B cell (primary cell): ENCODE measurements at regions not wholly inside any gene's neighbourhood (a gene's known extent, or its start where the extent isn't known, plus 50 kb on each side); places are given as distances from the start of the nearest gene placed in this dataset.

ENCODE experiments used
- ATAC-seq: fragments of 200-7000 bp; cut with Tn5 transposase; one replicate; pipeline ENCODE4 v1.10.0; 2021; ENCODE audit warnings: low read depth, mild to moderate bottlenecking, moderate number of reproducible peaks, moderate library complexity
- CTCF ChIA-PET: fragments of 350-600 bp; sonication (Branson Sonifier 250); formaldehyde crosslinking; loops from one replicate; lab custom pipeline; 2021; ENCODE audit warnings: antibody characterized with exemption, inconsistent platforms; lab: Charles Lee
- POLR2A ChIA-PET: fragments of 350-600 bp; sonication (Branson Sonifier 250); formaldehyde crosslinking; loops from one replicate; lab custom pipeline; 2021; ENCODE audit warnings: antibody characterized with exemption; lab: Charles Lee
- DNase-seq: peaks from one replicate; pipeline ENCODE4 v3.0.0; 2013
- H2AFZ ChIP-seq: 2 replicates; pipeline ENCODE4 v1.6.1; 2012; ENCODE audit warnings: mild to moderate bottlenecking, low read depth, low read length; ENCODE audit not compliant: insufficient read depth, poor library complexity, severe bottlenecking
- H3K27ac ChIP-seq, 2 donors: 1 replicate in 1 of 2; 2 replicates in 1 of 2; pipeline ENCODE4 v1.5.1; 2012 to 2013; ENCODE audit warnings: low read length in 2 of 2, mild to moderate bottlenecking in 2 of 2, moderate library complexity in 1 of 2
- H3K27me3 ChIP-seq, 4 experiments: fragments of 200-600 bp in 1 of 4; sonication (generic) in 1 of 4; replicated peaks in 1 of 4; 1 replicate in 2 of 4; 2 replicates in 2 of 4; pipeline versions ENCODE4 v1.6.1 to v1.7.0; 2013 to 2016; ENCODE audit warnings: low read length in 3 of 4, mild to moderate bottlenecking in 2 of 4, mixed read lengths in 1 of 4, moderate library complexity in 1 of 4; ENCODE audit not compliant: insufficient read depth in 4 of 4, control insufficient read depth in 3 of 4; ENCODE audit errors: control extremely low read depth in 1 of 4
- H3K36me3 ChIP-seq, 2 experiments: replicated peaks in 1 of 2; 1 replicate in 1 of 2; 2 replicates in 1 of 2; pipeline versions ENCODE4 v1.6.1 to v1.7.1; 2013; ENCODE audit warnings: low read length in 1 of 2; ENCODE audit not compliant: insufficient read depth in 2 of 2, control insufficient read depth in 1 of 2; ENCODE audit errors: control extremely low read depth in 1 of 2, extremely low read depth in 1 of 2
- H3K4me1 ChIP-seq, 2 donors: fragments of 200-600 bp in 1 of 2; sonication (generic) in 1 of 2; 1 replicate in 1 of 2; 2 replicates in 1 of 2; pipeline versions ENCODE4 v1.5.1 to v1.6.1; 2013 to 2017; ENCODE audit warnings: low read length in 2 of 2; ENCODE audit not compliant: control insufficient read depth in 2 of 2, insufficient read depth in 2 of 2
- H3K4me2 ChIP-seq: replicated peaks from 2 replicates; pipeline ENCODE3; 2012; ENCODE audit warnings: mild to moderate bottlenecking, low read depth, low read length; ENCODE audit not compliant: poor library complexity, severe bottlenecking
- H3K4me3 ChIP-seq, 5 experiments: fragments of 200-600 bp in 1 of 5; sonication (generic) in 1 of 5; 1 replicate in 3 of 5; 2 replicates in 2 of 5; pipeline versions ENCODE4 v1.5.1 to v1.7.0; 2011 to 2016; ENCODE audit warnings: low read length in 4 of 5, mild to moderate bottlenecking in 4 of 5, low read depth in 2 of 5, control low read depth in 1 of 5, moderate library complexity in 1 of 5; ENCODE audit not compliant: insufficient read depth in 1 of 5; ENCODE audit errors: control extremely low read depth in 1 of 5, extremely low read depth in 1 of 5
- H3K79me2 ChIP-seq: fragments of 200-600 bp; sonication (generic); one replicate; pipeline ENCODE4 v1.6.0; 2016; ENCODE audit warnings: low read length; ENCODE audit not compliant: control insufficient read depth, insufficient read depth
- H3K9ac ChIP-seq: fragments of 200-600 bp; sonication (generic); 2 replicates; pipeline ENCODE4 v1.6.1; 2017; ENCODE audit warnings: mild to moderate bottlenecking, low read length, moderate library complexity
- H3K9me3 ChIP-seq, 3 donors: one replicate each; pipeline versions ENCODE4 v1.6.1 to v1.7.1; 2013; ENCODE audit warnings: low read length in 2 of 3; ENCODE audit not compliant: control insufficient read depth in 2 of 3, insufficient read depth in 1 of 3; ENCODE audit errors: control extremely low read depth in 1 of 3
- H4K20me1 ChIP-seq: 2 replicates; pipeline ENCODE4 v1.6.0; 2012; ENCODE audit warnings: mild to moderate bottlenecking, low read length; ENCODE audit not compliant: insufficient read depth, control insufficient read depth, poor library complexity, severe bottlenecking
- H3K27ac Mint-ChIP-seq: one replicate; pipeline ENCODE4 v1.8.0; 2021; ENCODE audit warnings: mixed read lengths
- H3K27me3 Mint-ChIP-seq: one replicate; pipeline ENCODE4 v1.8.0; 2021; ENCODE audit warnings: mixed read lengths
- H3K4me1 Mint-ChIP-seq: one replicate; pipeline ENCODE4 v1.8.0; 2021; ENCODE audit warnings: mixed read lengths
- H3K4me3 Mint-ChIP-seq: one replicate; pipeline ENCODE4 v1.8.0; 2021; ENCODE audit warnings: mixed read lengths
- H3K9me3 Mint-ChIP-seq: one replicate; pipeline ENCODE4 v1.8.0; 2022; ENCODE audit warnings: mixed read lengths; ENCODE audit not compliant: insufficient read depth
- CTCF ChIP-seq: fragments of 200-600 bp; IDR thresholded peaks from one replicate; pipeline ENCODE4 v1.8.0; 2022; ENCODE audit warnings: antibody characterized with exemption, mild to moderate bottlenecking
- EZH2 ChIP-seq: IDR thresholded peaks from 2 replicates; pipeline ENCODE4 v1.6.1; 2012; ENCODE audit warnings: borderline replicate concordance, low read depth, mild to moderate bottlenecking, moderate library complexity, low read length; ENCODE audit not compliant: insufficient read depth, poor library complexity, severe bottlenecking
- WGBS: methylation state at CpG from one replicate; pipeline ENCODE4 v1.1.5; 2013; ENCODE audit warnings: missing lambda C conversion rate; ENCODE audit not compliant: insufficient coverage; 5-methylcytosine and 5-hydroxymethylcytosine counted together
- intact Hi-C: fragments of 100-400 bp; cut with micrococcal nuclease; formaldehyde crosslinking; loops from one replicate; pipeline ENCODE4 v1.10.0; 2022

GRCh38 chr3:194038960-194039359 is 97.0 kb upstream of the HES1 start:
- 96% methylated on average over 3 of the region's 5 CpGs for WGBS
- Mint-ChIP-seq H3K27me3 (no peaks in the 10 kb centered on the region), H3K9me3 (no peaks in the 10 kb centered on the region), H3K27ac (no peak overlapping the region), H3K4me1 (peaks cover 29% of the 10 kb centered on the region), H3K4me3 (no peak overlapping the region)
- Histone ChIP-seq H3K79me2 (no peaks in the 10 kb centered on the region), H2AFZ (no peak overlapping the region), H3K4me2 (no peak overlapping the region), H3K4me1 (peaks cover 21 to 26% of the 10 kb centered on the region in 2 donors), H3K4me3 (no peak overlapping the region), H3K27me3 (no peaks in the 10 kb centered on the region), H3K9me3 (peaks cover 0 to 4% (median 0%) of the 10 kb centered on the region in 3 donors), H3K27ac (no peak overlapping the region), H3K36me3 (no peaks in the 10 kb centered on the region), H4K20me1 (no peaks in the 10 kb centered on the region), H3K9ac (no peak overlapping the region)
- POLR2A ChIA-PET, result no interaction called here
- CTCF ChIA-PET, result no interaction called here
- ATAC-seq, result no peak
- TF ChIP-seq CTCF (no peak), EZH2 (no peak)
- no peak for DNase-seq
- intact Hi-C loops, result no loop called here

GRCh38 chr3:194040516-194041273 is 95.3 kb upstream of the HES1 start:
- no peaks in the 10 kb centered on the region for H3K27me3 Mint-ChIP-seq
- peaks cover 3 to 14% of the 10 kb centered on the region in 2 donors for H3K4me1 ChIP-seq
- TF ChIP-seq CTCF (no peak), EZH2 (no peak)
- no peak overlapping the region for H3K27ac ChIP-seq
- DNase-seq (no peak), ATAC-seq (no peak)
- no peak overlapping the region for H3K9ac ChIP-seq
- H2AFZ ChIP-seq, result no peak overlapping the region
- no peaks in the 10 kb centered on the region for H3K27me3 ChIP-seq
- H4K20me1 ChIP-seq, result no peaks in the 10 kb centered on the region
- no peaks in the 10 kb centered on the region for H3K9me3 Mint-ChIP-seq
- H3K79me2 ChIP-seq, result no peaks in the 10 kb centered on the region
- intact Hi-C loops, result no loop called here
- H3K4me1 Mint-ChIP-seq, result peaks cover 14% of the 10 kb centered on the region
- H3K4me2 ChIP-seq, result no peak overlapping the region
- no peak overlapping the region for H3K4me3 ChIP-seq
- H3K36me3 ChIP-seq, result no peaks in the 10 kb centered on the region
- POLR2A ChIA-PET, result no interaction called here
- H3K27ac Mint-ChIP-seq, result no peak overlapping the region
- H3K9me3 ChIP-seq, result no peaks in the 10 kb centered on the region
- no peak overlapping the region for H3K4me3 Mint-ChIP-seq
- CTCF ChIA-PET, result interaction anchor here (1.3 kb wide), 1 partner anchor 8 kb away, joined by 3 read pairs; no protein-coding TSS in a partner anchor
- WGBS, result 89% methylated on average over 6 of the region's 15 CpGs
